ENCODE measurements at regions not wholly inside any gene's neighbourhood (a gene's known extent, or its start where the extent isn't known, plus 50 kb on each side); places are given as distances from the start of the nearest gene placed in this dataset.

DNA sequence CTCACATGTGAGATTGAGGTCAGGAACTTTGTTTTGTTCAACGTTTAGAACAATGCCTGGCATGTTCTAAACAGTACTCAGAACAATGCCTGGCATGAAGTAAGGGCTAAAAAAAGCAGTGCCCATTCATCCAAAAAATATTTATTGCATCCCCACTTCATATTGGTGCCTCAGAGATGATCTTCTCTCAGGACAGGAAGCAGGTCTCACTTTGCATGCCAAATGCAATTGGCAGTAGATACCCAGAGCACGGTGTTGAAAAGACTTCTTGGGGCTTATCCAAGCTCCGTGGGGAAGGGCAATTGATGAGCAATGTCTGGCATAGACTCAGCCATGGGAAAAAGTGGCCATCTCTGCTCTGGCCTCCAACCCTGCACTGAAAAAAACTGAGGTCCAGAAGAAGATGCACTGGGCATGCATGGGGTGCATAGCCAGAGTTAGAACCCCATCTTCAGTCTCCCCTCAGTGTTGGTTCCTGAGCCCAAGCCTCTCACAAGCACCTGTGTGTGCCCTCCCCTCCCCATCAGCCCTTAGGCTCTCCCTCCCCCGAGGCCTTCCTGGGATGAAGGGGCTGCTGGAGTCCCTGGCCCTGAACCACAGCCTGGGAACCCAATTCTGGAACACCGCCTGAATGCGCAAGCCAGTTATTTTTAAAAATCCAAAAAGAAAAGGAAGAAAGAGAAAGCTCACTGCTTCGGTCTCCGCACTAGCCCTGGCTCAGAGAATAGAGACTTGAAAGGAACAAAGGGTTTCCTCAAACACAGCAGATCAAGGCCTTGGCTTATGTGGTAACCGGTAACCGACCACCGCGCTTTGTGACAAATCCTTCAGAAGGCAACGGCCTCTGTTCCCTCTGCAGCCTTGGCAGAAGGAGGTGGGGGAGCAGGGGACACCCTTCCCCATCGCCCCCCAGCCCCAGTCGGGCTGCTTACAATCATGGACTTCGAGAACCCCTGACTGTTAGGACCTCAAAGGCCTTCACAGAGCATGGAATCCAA lies 78.5 kb upstream of the SIRPA start:
- TF ChIP-seq, protein P1, sequence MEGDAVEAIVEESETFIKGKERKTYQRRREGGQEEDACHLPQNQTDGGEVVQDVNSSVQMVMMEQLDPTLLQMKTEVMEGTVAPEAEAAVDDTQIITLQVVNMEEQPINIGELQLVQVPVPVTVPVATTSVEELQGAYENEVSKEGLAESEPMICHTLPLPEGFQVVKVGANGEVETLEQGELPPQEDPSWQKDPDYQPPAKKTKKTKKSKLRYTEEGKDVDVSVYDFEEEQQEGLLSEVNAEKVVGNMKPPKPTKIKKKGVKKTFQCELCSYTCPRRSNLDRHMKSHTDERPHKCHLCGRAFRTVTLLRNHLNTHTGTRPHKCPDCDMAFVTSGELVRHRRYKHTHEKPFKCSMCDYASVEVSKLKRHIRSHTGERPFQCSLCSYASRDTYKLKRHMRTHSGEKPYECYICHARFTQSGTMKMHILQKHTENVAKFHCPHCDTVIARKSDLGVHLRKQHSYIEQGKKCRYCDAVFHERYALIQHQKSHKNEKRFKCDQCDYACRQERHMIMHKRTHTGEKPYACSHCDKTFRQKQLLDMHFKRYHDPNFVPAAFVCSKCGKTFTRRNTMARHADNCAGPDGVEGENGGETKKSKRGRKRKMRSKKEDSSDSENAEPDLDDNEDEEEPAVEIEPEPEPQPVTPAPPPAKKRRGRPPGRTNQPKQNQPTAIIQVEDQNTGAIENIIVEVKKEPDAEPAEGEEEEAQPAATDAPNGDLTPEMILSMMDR (IDR thresholded peaks at IDR 0.05 in 4 of 5, conservative IDR thresholded peaks at IDR 0.05 in 1 of 5) = no peak
- no peak for TF ChIP-seq POLR2A (IDR thresholded peaks at IDR 0.05)

Measured in gastrocnemius medialis (tissue), 4 donors.